GM19023 (cell line): ENCODE measurements at regions not wholly inside any gene's neighbourhood (a gene's known extent, or its start where the extent isn't known, plus 50 kb on each side); places are given as distances from the start of the nearest gene placed in this dataset.
A peak's percentile ranks its signal among the peaks of the same experiment; 100 is the strongest.
"Not testable (repeated sequence)": the region's sequence is repeated elsewhere in the genome, so short reads cannot be mapped to it uniquely, and the experiment has no call there.

Experiments used
- ATAC-seq: cut with Tn5 transposase; IDR thresholded peaks from one replicate; pipeline ENCODE4 v1.9.1; 2021; ENCODE audit warnings: mild to moderate bottlenecking, moderate library complexity; ENCODE audit not compliant: unreplicated experiment

DNA sequence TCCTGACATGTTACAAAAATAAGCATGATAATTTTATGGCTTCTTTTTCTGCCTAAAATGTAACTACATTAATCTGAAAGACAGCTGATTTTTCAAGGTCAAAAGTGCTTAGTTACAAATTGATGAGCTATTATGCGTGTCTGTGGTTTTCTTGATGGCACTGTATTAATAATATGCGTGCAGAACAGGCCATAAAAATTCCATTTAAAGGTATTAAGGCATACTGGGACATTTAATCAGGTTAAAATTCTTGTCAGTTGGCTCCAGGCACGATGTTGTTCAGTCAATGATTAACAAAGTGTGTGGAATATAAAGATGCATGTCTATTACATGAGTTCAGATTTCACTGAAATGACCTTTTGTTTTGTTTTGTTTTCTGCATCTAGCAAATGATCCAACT, 420.1 kb upstream of the ZNF804A start:
- no peak for ATAC-seq

DNA sequence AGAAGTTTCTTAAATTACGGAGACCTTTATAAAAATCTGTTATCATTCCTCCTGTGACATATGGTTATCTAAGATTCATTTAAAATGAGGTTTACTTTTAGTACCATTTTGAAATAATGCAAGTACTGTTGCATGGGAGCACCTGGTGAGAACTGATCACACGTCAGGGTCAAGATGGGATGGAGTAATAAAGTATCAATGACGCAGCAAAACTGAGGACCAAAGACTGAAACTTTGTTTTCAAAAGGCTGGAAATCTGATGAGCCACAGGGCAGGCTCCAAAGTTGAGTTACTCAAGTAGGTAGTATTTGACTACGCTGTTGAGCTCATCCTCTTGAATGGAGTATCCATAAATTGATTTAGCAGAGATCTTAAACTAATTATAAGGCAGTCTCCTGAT, 411.9 kb upstream of the ZNF804A start:
- ATAC-seq = no peak

DNA sequence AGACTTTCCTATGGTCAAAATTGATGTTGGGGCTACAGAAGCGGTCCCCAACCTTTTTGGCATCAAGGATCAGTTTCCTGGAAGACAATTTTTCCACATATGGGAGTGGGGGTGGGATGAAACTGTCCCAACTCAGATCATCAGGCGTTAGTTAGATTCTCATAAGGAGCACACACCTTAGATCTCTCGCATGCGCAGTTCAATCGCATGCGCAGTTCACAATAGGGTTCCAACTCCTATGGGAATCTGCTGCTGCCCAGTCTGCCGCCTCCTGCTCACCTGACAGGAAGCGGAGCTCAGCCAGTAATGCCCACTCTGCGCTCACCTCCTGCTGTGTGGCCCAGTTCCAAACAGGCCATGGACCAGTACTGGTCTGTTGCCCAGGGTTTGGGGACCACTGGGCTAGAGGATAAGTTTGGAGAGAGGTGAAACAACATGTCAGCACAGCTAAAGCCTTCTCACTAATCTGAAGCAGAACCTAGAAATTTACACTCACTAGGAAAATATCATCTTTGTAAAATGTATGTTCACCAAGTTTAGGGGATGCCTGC, 410.8 kb upstream of the ZNF804A start:
- no peak for ATAC-seq

DNA sequence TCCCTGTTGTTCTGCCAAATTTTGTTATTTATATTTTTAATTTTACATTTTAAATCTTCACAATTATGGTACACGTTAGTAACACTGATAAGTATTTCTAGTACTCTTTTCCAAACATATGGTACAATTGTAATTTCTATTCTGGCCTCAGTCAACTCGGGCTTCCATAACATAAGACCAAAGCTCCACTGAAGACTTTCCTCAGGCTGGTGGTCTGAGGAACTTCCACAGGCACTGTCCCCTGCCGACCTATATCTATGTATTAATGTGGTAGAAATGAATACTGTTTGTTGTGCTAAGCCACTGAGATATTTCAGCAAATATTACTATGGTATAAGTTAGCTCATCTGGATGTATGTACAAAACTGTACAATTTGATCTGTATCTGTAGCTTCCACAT, 407.6 kb upstream of the ZNF804A start:
- ATAC-seq = no peak

DNA sequence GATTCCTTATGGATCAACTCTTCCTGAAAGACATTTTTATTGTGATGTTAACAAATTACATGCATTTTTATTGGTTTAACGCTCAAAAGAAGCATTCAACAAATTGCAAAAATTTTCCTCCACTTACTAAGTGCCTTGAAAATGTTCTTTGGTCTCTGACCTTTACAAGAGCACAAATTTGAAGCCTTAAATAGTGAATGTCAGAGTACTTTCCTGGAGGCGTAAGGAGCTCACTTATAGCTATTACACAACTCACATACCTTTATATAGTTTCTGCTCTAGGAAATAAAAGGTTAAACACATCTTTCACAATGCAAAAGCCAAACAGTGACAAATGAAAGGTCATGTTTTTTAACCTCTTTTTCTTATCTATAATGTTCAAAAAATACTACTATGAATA, 405.7 kb upstream of the ZNF804A start:
- no peak for ATAC-seq

DNA sequence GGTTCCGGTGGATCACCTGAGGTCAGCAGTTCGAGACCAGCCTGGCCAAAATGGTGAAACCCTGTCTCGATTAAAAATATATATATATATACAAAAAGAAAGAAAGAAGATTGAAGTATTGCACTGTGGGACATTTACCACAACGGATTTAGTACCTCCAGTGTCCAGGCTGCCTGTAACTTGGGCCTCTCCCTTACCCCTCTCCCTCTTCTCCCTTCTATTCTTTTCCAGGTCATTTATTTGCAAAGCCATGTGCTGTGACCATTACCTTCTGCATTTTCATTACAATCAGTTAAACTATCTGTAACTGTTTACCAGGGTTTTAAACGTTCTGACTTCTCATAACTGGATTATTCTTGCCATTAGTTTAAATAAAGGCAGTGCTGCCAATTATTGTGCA, 400.9 kb upstream of the ZNF804A start:
- no peak for ATAC-seq

DNA sequence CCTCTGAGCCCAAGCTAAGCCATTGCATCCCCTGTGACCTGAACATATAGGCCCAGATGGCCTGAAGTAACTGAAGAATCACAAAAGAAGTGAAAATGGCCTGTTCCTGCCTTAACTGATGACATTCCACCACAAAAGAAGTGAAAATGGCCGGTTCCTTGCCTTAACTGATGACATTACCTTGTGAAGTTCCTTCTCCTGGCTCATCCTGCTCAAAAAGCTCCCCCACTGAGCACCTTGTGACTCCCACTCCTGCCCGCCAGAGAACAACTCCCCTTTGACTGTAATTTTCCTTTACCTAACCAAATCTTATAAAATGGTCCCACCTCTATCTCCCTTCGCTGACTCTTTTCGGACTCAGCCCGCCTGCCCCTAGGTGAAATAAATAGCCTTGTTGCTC, 399.5 kb upstream of the ZNF804A start:
- not testable (repeated sequence) for ATAC-seq

DNA sequence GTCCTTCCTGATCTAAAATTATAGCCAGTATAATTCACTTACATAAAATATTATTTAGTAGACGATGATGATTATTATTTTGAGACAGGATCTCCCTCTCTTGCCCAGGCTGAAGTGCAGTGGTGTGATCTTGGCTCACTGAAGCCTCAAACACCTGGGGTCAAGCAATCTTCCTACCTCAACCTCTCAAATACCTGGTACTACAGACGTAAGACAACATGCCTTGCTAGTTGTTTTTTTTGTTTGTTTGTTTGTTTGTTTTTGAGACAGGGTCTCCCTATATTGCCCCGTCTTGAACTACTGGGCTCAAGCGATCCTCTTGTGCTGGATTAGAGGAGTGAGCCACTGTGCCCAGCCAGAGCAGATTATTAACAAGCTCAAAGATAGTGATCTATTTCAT, 399.1 kb upstream of the ZNF804A start:
- ATAC-seq = no peak

DNA sequence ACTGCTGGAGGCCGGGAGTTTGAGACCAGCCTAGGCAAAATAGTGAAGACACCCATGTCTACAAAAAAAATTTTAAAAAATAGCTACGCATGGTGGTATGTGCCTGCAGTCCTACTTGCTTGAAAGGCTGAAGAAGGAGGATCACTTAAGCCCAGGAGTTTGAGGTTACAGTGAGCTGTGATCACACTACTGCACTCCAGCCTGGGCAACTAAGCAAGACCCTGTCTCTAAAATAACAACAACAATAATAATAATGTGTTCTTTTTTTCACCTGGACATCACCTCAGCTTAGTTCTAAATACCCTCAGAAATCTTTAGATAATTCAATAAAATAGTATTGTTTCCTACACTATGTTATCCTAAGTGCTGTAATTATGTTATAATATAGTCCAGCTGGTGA, 397.1 kb upstream of the ZNF804A start:
- ATAC-seq = no peak

DNA sequence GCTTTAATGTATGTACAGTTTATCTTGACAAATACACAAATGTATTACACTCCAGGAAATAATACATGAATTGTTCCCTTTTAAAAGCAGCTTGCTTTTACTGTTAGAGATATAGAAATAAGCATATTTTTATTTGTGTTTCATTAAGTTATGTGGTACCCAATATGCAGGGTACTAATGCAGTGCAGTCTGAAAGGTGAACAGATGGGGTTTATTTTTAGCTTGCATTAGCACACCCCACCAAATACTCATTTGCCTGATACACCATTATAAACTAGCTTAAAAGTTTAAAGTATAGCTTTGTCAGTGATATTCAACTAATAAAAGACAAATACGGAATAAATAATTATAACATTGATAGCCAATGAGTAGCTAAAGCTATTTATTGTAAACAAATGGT, 394.7 kb upstream of the ZNF804A start:
- ATAC-seq = no peak

DNA sequence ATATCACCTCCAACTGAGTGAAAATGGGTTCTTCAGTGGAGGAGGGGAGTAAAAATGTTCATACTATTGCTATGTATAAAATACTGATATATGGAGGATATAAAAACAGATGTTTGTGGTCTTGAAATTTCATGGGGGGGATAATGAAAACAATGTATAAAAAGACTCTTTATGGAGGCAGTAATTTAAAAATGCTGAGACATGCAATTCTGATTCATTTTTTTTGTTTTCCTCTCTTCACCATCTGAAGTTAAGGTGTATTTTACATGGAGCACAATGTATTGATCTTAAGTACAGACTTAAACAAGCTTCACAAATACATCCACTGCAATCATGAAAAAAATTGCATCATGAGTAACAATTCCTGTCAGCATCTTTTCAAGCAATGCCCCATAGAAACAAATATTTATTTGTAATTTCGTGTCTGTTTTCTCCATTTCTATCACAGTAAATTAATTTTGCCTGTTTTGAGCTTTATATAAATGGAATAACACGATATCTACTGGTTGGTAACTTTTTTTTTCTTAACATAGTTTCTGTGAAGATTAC, 393.2 kb upstream of the ZNF804A start:
- ATAC-seq = no peak

DNA sequence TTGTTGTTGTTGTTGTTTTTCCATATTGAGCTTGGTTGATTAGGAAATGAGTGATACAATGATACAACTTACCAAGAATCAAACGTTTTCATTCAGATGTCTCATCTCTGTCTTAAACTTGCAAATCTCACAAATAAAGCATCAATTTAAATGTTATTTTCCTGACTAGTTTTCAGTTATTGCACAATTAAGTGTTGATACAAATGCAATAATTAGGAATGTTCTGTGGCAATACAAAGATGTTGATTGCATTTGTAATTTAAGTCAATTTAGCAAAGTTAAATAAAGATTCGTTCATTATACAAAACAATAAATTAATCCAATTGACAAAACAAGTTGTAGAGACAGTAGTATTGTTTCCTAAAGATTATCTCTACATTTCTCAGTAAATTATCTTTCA, 392.3 kb upstream of the ZNF804A start:
- ATAC-seq = no peak

DNA sequence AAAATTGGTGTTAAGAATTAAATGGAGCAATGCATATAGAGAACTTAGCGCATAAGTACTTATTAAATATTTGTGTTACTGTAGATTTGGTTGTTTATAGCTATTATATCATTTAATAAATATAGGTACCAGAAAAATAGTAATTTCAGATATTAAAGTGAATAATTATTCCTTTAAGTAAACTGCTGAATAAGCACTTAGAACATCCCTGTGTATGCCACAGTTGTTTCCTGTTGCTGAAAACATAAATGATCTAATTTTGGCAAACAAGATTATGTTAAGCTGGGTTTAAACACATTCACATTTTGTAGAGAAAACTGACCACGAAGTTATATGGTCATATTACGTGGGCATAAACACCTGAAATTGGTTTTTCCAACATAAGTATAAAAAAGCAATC, 388.0 kb upstream of the ZNF804A start:
- no peak for ATAC-seq

DNA sequence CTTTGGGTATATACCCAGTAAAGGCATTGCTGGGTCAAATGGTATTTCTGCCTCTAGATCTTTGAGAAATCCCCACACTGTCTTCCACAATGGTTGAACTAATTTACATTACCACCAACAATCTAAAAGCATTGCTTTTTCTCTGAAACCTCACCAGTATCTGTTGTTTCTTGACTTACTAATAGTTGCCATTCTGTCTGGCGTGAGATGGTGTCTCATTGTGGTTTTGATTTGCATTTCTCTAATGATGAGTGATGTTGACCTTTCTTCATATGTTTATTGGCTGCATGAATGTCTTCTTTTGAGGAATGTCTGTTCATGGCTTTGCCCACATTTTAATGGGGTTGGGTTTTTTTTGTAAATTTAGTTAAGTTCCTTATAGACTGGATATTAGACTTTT, 382.6 kb upstream of the ZNF804A start:
- ATAC-seq = peak; percentile 79

DNA sequence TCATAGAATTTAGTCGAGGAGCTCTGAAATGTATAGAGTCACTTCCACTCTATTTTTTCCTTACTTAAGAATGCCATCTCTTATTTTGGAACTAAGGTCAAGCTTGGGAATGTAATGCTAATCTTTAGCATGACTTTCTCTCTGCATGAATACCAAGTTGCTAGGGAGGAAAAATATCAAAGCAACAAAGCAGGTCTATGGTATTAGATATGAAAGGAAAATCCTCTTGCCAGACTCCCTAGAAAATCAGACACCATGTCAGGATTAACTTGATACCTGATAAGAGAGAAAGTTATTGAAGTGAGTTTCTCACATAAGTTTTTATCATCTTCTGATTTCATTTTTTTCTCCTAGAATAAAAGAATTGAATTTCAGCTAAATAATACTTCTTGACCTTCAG, 341.7 kb upstream of the ZNF804A start:
- ATAC-seq = no peak

DNA sequence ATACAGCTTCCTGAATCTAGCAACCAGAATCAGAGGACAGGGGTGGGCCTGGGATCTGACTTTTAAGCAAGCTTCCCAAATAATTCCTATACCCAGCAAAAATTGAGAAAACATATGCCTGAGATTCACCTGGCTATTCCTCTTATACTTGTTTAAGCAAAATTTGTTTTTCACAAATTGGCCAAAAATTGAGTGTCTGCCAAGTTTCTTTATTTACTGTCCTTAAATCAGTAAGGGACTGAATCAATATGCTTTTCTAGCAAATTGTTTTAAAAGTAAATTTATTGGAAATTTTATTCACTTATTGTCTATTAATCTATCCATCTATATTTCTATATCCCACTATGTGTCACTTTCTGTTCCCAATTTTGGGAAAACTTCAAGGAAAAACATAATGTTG, 337.0 kb upstream of the ZNF804A start:
- no peak for ATAC-seq

DNA sequence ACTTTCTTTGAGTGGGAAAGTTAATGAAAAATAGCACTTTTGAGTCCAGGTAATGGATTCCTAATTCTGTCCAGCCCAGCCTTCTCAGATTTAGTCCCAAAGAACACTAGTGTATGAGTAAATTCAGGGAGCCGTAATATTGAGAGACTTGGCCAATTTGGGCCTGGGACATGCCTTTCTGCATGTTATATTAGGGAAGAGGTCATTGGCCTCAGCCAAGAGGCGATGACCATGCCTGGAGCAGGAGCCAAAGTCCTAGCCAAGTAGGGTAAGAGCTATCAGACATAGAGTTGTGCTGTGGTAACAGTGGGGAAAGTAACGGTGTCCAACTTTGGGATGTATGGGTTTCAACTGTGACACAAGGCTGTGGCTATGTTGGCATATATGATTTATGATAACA, 336.5 kb upstream of the ZNF804A start:
- ATAC-seq = no peak

DNA sequence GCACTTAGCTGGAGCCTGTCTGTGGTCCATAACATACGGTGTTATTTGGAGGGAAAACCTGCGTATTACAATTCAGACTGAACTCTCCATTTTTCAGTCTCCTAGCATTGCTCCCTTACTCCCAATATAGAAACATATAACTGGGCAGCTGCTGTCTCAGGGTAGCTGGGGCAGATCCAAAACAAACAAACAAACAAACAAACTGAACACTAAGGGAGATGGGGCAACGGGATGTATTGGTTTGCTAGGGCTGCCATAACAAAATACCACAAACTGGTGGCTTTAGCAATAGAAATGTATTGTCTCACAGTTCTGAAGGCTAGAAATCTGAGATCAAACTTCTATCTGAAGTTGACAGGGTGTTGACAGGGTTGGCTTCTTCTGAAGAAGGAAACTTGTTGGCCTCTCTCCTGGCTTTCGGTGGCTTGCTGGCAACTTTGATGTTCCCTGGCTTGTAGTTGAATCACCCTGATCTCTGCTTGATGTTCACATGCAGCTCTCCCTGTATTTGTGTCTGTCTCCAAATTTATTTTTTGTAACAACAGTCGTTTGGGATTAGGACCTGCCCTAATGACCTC, 329.3 kb upstream of the ZNF804A start:
- ATAC-seq = no peak

DNA sequence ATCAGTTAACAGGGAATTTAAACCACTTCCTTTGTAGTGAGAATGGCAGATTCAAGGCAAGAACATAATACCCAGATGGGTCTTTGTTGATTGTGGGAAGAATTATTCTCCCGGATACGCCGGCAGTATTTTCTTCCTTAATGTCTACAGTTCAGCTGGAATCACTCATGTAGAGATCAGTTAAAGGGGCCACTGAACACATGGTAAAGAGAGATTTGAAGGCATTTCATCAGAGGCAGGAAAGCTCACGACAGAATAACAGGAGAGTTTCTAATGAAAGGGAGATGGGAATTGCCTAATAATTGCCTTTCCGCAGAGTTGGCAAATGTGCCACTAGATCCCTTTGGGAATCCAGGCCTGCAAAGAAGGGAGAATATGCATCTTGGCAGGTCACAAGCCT, 327.7 kb upstream of the ZNF804A start:
- no peak for ATAC-seq

DNA sequence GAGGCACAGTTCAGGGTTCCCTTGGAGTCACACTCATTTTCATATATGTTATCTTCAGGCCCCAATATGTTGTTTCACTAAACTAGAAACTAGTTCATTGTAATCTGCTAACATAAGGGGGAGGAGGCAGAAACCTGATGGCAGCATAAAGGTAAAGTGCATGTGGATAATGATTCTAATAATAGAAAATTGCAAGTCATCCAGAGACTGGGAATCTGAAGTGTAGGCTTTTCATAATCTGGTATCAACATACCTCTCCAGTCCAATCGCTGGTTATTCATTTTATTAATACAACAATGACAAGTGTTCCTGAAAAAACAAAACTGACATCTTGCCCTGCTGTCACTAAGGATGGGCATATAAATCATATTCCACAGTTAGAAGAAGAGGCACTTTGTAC, 326.3 kb upstream of the ZNF804A start:
- ATAC-seq = no peak

DNA sequence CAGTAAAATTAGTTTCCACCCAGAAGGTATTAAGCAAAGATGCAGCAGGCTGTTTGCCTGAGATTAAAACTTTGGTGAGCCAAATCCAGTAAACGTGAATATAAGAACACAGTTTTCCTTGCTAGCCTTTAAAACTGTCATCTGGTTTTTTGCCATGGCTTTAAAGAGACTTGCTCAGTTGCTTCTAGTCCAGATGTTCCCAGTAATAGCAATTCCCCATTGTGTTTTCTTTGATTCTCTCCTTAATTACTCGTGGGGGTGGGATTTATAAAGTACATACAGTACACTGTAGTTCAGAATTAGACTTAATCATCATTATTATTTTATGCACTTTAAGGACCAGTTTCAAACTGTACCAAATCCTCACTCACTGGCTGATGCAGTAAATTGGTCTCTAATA, 303.5 kb upstream of the ZNF804A start:
- no peak for ATAC-seq

DNA sequence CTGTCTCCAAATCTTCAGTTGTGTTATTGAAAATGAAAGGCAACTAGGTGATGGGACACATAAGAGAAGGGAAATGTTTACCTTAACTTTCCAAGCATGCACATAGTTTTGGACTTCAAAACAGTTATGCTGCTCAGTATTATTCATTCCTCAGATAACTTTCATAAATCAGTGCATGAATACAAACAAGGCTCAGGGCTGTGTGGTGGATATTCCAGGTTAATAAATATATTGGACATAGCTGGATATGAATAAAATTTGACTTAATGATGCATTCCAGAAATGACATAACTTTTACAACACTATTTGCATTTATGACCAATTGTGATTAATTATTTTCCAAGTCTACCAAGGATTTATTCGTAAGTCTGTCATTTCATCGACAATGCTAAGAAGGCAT, 301.2 kb upstream of the ZNF804A start:
- no peak for ATAC-seq

DNA sequence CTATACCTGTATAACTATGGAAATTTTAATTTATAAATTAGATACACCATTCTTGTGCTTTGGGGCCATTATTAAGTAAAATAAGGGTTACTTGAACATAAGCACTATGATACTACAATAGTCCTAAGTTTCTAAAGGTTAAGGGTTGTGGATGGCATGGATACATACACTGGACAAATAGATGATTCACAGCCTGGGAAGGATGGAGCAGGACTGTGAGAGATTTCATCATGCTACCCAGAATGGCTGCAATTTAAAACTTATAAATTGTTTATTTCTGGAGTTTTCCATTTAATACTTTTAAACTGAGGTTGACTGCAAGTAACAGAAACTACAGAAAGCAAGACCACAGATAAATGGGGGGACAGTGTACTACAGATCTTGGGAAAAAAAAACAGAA, 295.8 kb upstream of the ZNF804A start:
- no peak for ATAC-seq
